ENCODE measurements at regions not wholly inside any gene's neighbourhood (a gene's known extent, or its start where the extent isn't known, plus 50 kb on each side); places are given as distances from the start of the nearest gene placed in this dataset.

DNA sequence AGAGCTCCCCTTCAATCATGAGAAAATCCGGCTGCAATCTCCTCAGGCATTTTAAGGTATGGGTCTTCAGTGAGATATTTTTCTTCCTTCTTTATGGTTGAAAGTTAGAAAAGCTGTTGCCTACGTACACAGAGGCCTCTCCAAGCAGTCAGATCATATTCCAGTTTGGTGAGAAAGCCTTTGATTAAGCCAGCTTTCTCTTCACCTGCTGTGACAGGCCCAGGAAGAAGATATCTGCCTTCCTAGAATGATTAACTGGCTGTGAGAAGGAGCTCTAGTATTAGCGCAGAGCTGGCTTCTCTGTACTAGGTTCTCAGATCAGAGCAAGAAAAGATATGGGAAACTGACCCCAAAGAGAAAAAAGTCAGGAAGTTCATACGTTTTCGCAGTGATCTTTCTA, 585.0 kb upstream of the CHAC2 start:
- Histone ChIP-seq H3K27me3 (ENCODE audit: insufficient read depth) (no peaks in the 10 kb centered on the region), H3K36me3 (ENCODE audit: insufficient read depth) (no peaks in the 10 kb centered on the region), H4K20me1 (replicated peaks; ENCODE audit: insufficient read depth) (no peaks in the 10 kb centered on the region), H3K4me3 (no peak overlapping the region), H3F3A (replicated peaks; ENCODE audit: low read depth) (no peaks in the 10 kb centered on the region), H2AFZ (no peak overlapping the region), H3K79me2 (replicated peaks; ENCODE audit: insufficient read depth) (no peaks in the 10 kb centered on the region), H3K4me2 (peak overlapping the region; percentile 38; the same call in 1 of the 2 replicates), H3K27ac (ENCODE audit: low read depth) (no peak overlapping the region), H3K9me2 (ENCODE audit: insufficient read depth) (no peaks in the 10 kb centered on the region), H3K4me1 (ENCODE audit: insufficient read depth) (peaks cover 20% of the 10 kb centered on the region; the same call in 1 of the 2 replicates)
- Mint-ChIP-seq H3K4me1 (peaks cover 27% of the 10 kb centered on the region), H3K36me3 (ENCODE audit: low read depth) (no peaks in the 10 kb centered on the region), H3K9me3 (no peaks in the 10 kb centered on the region; the same call in 2 of the 3 replicates), H3K27ac (no peak overlapping the region), H3K27me3 (ENCODE audit: insufficient read depth, low read depth, poor library complexity) (no peaks in the 10 kb centered on the region), H3K4me3 (no peak overlapping the region)
- DNase-seq (ENCODE audit: low spot score) = no peak
- no peak for TF ChIP-seq ZNF114 (CRISPR knock-in tag; IDR thresholded peaks at IDR 0.05)
- ATAC-seq = no peak

DNA sequence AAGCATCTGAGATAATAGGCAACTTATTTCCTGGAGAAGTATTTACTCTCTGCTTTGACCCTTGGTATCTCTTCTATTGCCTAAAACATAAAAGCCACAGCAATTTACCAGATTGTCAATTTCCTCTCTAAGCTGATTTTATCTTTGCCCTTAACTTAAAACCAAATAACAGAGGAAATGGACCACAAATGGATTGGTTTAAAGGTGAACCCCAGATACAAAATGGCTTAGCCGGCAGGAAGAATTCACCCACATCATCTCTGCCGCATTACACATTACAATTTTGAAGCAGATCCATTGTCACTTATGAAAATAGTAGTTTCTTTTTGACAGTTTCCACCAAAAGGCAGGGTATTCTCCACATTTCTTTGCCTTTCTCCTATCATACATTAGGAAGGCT, 585.8 kb upstream of the CHAC2 start:
- H3K27ac ChIP-seq (ENCODE audit: low read depth) = no peak overlapping the region
- Mint-ChIP-seq H3K4me3 (no peak overlapping the region), H3K4me1 (peaks cover 27% of the 10 kb centered on the region), H3K36me3 (ENCODE audit: low read depth) (no peaks in the 10 kb centered on the region), H3K9me3 (no peaks in the 10 kb centered on the region; the same call in 2 of the 3 replicates), H3K27me3 (ENCODE audit: insufficient read depth, low read depth, poor library complexity) (no peaks in the 10 kb centered on the region), H3K27ac (no peak overlapping the region)
- ATAC-seq = no peak
- H4K20me1 ChIP-seq (replicated peaks; ENCODE audit: insufficient read depth) = no peaks in the 10 kb centered on the region
- H2AFZ ChIP-seq = no peak overlapping the region
- no peaks in the 10 kb centered on the region for H3K79me2 ChIP-seq (replicated peaks; ENCODE audit: insufficient read depth)
- H3K27me3 ChIP-seq (ENCODE audit: insufficient read depth) = no peaks in the 10 kb centered on the region
- H3K36me3 ChIP-seq (ENCODE audit: insufficient read depth) = no peaks in the 10 kb centered on the region
- H3K4me1 ChIP-seq (ENCODE audit: insufficient read depth) = peaks cover 20% of the 10 kb centered on the region; the same call in 1 of the 2 replicates
- H3K9me2 ChIP-seq (ENCODE audit: insufficient read depth) = no peaks in the 10 kb centered on the region
- H3F3A ChIP-seq (replicated peaks; ENCODE audit: low read depth) = no peaks in the 10 kb centered on the region
- TF ChIP-seq CREB1 (CRISPR knock-in tag; IDR thresholded peaks at IDR 0.05; ENCODE audit: low read depth) = no peak
- no peak for DNase-seq (ENCODE audit: low spot score)
- no peak overlapping the region for H3K4me2 ChIP-seq
- no peak overlapping the region for H3K4me3 ChIP-seq

DNA sequence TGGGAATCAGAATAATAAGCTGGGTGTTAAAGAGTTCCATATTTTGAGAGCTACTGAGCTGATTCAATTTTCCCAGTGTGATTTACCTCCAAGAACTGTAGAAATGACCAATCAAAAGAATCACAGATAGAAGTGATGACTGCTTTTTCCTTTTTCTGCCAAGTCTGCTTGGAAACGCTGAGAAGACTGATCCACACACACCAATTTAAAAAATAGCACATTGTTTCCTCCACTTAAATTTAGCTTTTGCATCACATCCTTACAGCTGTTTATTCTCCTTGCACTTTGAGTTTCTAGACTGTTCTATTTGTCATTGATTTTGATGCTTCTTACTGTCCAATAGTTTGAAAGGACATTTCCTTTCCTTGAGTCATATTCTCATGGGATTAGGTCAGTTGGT, 590.3 kb upstream of the CHAC2 start:
- Mint-ChIP-seq H3K27me3 (ENCODE audit: insufficient read depth, low read depth, poor library complexity) (no peaks in the 10 kb centered on the region), H3K27ac (no peak overlapping the region), H3K9me3 (no peaks in the 10 kb centered on the region; the same call in 2 of the 3 replicates), H3K4me1 (peaks cover 11% of the 10 kb centered on the region), H3K36me3 (ENCODE audit: low read depth) (no peaks in the 10 kb centered on the region), H3K4me3 (no peak overlapping the region)
- ATAC-seq (no peak), DNase-seq (ENCODE audit: low spot score) (no peak)
- no peak overlapping the region for H3K27ac ChIP-seq (ENCODE audit: low read depth)
- H3K36me3 ChIP-seq (ENCODE audit: insufficient read depth) = no peaks in the 10 kb centered on the region
- H3F3A ChIP-seq (replicated peaks; ENCODE audit: low read depth) = no peaks in the 10 kb centered on the region
- no peaks in the 10 kb centered on the region for H3K79me2 ChIP-seq (replicated peaks; ENCODE audit: insufficient read depth)
- peaks cover 6% of the 10 kb centered on the region; the same call in 1 of the 2 replicates for H3K4me1 ChIP-seq (ENCODE audit: insufficient read depth)
- H3K4me2 ChIP-seq = no peak overlapping the region
- H3K9me2 ChIP-seq (ENCODE audit: insufficient read depth) = no peaks in the 10 kb centered on the region
- no peak overlapping the region for H2AFZ ChIP-seq
- H4K20me1 ChIP-seq (replicated peaks; ENCODE audit: insufficient read depth) = no peaks in the 10 kb centered on the region
- no peaks in the 10 kb centered on the region for H3K27me3 ChIP-seq (ENCODE audit: insufficient read depth)
- H3K4me3 ChIP-seq = no peak overlapping the region
- TF ChIP-seq, protein P1, sequence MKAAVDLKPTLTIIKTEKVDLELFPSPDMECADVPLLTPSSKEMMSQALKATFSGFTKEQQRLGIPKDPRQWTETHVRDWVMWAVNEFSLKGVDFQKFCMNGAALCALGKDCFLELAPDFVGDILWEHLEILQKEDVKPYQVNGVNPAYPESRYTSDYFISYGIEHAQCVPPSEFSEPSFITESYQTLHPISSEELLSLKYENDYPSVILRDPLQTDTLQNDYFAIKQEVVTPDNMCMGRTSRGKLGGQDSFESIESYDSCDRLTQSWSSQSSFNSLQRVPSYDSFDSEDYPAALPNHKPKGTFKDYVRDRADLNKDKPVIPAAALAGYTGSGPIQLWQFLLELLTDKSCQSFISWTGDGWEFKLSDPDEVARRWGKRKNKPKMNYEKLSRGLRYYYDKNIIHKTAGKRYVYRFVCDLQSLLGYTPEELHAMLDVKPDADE (IDR thresholded peaks at IDR 0.05) = no peak
- TF ChIP-seq ZNF331 (CRISPR knock-in tag; IDR thresholded peaks at IDR 0.05; ENCODE audit: low read depth) = no peak
- TF ChIP-seq, protein P2, sequence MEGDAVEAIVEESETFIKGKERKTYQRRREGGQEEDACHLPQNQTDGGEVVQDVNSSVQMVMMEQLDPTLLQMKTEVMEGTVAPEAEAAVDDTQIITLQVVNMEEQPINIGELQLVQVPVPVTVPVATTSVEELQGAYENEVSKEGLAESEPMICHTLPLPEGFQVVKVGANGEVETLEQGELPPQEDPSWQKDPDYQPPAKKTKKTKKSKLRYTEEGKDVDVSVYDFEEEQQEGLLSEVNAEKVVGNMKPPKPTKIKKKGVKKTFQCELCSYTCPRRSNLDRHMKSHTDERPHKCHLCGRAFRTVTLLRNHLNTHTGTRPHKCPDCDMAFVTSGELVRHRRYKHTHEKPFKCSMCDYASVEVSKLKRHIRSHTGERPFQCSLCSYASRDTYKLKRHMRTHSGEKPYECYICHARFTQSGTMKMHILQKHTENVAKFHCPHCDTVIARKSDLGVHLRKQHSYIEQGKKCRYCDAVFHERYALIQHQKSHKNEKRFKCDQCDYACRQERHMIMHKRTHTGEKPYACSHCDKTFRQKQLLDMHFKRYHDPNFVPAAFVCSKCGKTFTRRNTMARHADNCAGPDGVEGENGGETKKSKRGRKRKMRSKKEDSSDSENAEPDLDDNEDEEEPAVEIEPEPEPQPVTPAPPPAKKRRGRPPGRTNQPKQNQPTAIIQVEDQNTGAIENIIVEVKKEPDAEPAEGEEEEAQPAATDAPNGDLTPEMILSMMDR (conservative IDR thresholded peaks at IDR 0.05; ENCODE audit: low read depth in 2 of 2) = no peak
- no peak for TF ChIP-seq POLR2AphosphoS5 (IDR thresholded peaks at IDR 0.05; ENCODE audit: low read depth)
- no peak for TF ChIP-seq NANOG (IDR thresholded peaks at IDR 0.05; ENCODE audit: borderline replicate concordance)
- TF ChIP-seq, protein P3, sequence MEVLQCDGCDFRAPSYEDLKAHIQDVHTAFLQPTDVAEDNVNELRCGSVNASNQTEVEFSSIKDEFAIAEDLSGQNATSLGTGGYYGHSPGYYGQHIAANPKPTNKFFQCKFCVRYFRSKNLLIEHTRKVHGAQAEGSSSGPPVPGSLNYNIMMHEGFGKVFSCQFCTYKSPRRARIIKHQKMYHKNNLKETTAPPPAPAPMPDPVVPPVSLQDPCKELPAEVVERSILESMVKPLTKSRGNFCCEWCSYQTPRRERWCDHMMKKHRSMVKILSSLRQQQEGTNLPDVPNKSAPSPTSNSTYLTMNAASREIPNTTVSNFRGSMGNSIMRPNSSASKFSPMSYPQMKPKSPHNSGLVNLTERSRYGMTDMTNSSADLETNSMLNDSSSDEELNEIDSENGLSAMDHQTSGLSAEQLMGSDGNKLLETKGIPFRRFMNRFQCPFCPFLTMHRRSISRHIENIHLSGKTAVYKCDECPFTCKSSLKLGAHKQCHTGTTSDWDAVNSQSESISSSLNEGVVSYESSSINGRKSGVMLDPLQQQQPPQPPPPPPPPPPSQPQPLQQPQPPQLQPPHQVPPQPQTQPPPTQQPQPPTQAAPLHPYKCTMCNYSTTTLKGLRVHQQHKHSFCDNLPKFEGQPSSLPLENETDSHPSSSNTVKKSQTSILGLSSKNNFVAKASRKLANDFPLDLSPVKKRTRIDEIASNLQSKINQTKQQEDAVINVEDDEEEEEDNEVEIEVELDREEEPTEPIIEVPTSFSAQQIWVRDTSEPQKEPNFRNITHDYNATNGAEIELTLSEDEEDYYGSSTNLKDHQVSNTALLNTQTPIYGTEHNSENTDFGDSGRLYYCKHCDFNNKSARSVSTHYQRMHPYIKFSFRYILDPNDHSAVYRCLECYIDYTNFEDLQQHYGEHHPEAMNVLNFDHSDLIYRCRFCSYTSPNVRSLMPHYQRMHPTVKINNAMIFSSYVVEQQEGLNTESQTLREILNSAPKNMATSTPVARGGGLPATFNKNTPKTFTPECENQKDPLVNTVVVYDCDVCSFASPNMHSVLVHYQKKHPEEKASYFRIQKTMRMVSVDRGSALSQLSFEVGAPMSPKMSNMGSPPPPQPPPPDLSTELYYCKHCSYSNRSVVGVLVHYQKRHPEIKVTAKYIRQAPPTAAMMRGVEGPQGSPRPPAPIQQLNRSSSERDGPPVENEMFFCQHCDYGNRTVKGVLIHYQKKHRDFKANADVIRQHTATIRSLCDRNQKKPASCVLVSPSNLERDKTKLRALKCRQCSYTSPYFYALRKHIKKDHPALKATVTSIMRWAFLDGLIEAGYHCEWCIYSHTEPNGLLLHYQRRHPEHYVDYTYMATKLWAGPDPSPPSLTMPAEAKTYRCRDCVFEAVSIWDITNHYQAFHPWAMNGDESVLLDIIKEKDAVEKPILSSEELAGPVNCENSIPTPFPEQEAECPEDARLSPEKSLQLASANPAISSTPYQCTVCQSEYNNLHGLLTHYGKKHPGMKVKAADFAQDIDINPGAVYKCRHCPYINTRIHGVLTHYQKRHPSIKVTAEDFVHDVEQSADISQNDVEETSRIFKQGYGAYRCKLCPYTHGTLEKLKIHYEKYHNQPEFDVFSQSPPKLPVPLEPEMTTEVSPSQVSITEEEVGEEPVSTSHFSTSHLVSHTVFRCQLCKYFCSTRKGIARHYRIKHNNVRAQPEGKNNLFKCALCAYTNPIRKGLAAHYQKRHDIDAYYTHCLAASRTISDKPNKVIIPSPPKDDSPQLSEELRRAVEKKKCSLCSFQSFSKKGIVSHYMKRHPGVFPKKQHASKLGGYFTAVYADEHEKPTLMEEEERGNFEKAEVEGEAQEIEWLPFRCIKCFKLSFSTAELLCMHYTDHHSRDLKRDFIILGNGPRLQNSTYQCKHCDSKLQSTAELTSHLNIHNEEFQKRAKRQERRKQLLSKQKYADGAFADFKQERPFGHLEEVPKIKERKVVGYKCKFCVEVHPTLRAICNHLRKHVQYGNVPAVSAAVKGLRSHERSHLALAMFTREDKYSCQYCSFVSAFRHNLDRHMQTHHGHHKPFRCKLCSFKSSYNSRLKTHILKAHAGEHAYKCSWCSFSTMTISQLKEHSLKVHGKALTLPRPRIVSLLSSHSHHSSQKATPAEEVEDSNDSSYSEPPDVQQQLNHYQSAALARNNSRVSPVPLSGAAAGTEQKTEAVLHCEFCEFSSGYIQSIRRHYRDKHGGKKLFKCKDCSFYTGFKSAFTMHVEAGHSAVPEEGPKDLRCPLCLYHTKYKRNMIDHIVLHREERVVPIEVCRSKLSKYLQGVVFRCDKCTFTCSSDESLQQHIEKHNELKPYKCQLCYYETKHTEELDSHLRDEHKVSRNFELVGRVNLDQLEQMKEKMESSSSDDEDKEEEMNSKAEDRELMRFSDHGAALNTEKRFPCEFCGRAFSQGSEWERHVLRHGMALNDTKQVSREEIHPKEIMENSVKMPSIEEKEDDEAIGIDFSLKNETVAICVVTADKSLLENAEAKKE (CRISPR knock-in tag; IDR thresholded peaks at IDR 0.05) = no peak
- TF ChIP-seq JUNB (IDR thresholded peaks at IDR 0.05; ENCODE audit: unreplicated experiment) = no peak

Measured in GM23338 (cell line).